HCT116 (cell line): ENCODE measurements at regions not wholly inside any gene's neighbourhood (a gene's known extent, or its start where the extent isn't known, plus 50 kb on each side); places are given as distances from the start of the nearest gene placed in this dataset.

Experiments used
- ATAC-seq: fragments of 200-7000 bp; cut with Tn5 transposase; 2 replicates; pipeline ENCODE4 v1.9.1; 2020; ENCODE audit warnings: mild to moderate bottlenecking, moderate library complexity
- BruUV-seq: library from RNA; stranded (reverse); fragments of 400-500 nt; replicated peaks from 2 replicates; lab custom pipeline; 2021; lab: Mats Ljungman, UMichigan
- CTCF ChIA-PET: fragments of 300-600 bp; sonication (Branson Sonifier 250); formaldehyde crosslinking; loops from one replicate; lab custom pipeline; 2021; ENCODE audit warnings: antibody characterized with exemption; lab: Charles Lee
- POLR2A ChIA-PET: fragments of 300-600, 350-600 bp; sonication (Branson Sonifier 250); formaldehyde crosslinking; loops from one replicate; lab custom pipeline; 2021; ENCODE audit warnings: antibody characterized with exemption; lab: Charles Lee
- RAD21 ChIA-PET, 2 experiments: fragments of 300-600 bp; sonication (Branson Sonifier 250); formaldehyde crosslinking; loops; one replicate each; lab custom pipeline; 2023; ENCODE audit warnings: low total read pairs in 2 of 2; ENCODE audit not compliant: uncharacterized antibody in 2 of 2, unreplicated experiment in 2 of 2, low non-redundant PET in 1 of 2; lab: Charles Lee
- DNase-seq: peaks from one replicate; pipeline ENCODE4 v3.0.0-alpha.2; 2010; ENCODE audit warnings: low read depth, low spot score
- H2AFZ ChIP-seq: fragments of 200-600 bp; shearing (Covaris generic), sonication (generic); 2 replicates; pipeline ENCODE4 v1.6.1; 2017; ENCODE audit warnings: low read depth, mixed run types, mixed read lengths, antibody characterized with exemption, low read length; ENCODE audit not compliant: poor library complexity, severe bottlenecking
- H3K27ac ChIP-seq: 2 replicates; pipeline ENCODE4 v1.5.1; 2012; ENCODE audit warnings: low read depth, low read length
- H3K27me3 ChIP-seq: fragments of 200-600 bp; sonication (generic); 2 replicates; pipeline ENCODE4 v1.6.1; 2016; ENCODE audit warnings: mixed run types, low read length, mixed read lengths; ENCODE audit not compliant: insufficient read depth
- H3K36me3 ChIP-seq, 2 experiments: fragments of 200-500 bp in 1 of 2; fragments of 200-600 bp in 1 of 2; sonication (Bioruptor generic) in 1 of 2; sonication (generic) in 1 of 2; 2 replicates each; pipeline versions ENCODE4 v1.5.1 to v1.6.1; 2014 to 2016; ENCODE audit warnings: low read length in 2 of 2, inconsistent platforms in 1 of 2, mixed read lengths in 1 of 2, mixed run types in 1 of 2; ENCODE audit not compliant: insufficient read depth in 2 of 2, control insufficient read depth in 1 of 2
- H3K4me1 ChIP-seq, 2 experiments: fragments of 200-600 bp in 1 of 2; sonication (generic) in 1 of 2; 2 replicates each; pipeline versions ENCODE4 v1.5.1 to v1.6.1; 2012 to 2017; ENCODE audit warnings: low read length in 2 of 2, inconsistent platforms in 1 of 2, mild to moderate bottlenecking in 1 of 2, mixed read lengths in 1 of 2, mixed run types in 1 of 2, moderate library complexity in 1 of 2; ENCODE audit not compliant: insufficient read depth in 2 of 2, control insufficient read depth in 1 of 2
- H3K4me2 ChIP-seq: fragments of 200-600 bp; sonication (generic); 2 replicates; pipeline ENCODE4 v1.6.1; 2017; ENCODE audit warnings: mixed run types, low read length, mixed read lengths
- H3K4me3 ChIP-seq, 2 experiments: fragments of 200-600 bp in 1 of 2; sonication (generic) in 1 of 2; replicated peaks in 1 of 2; 2 replicates each; pipeline ENCODE4 v1.5.1; 2011 to 2016; ENCODE audit warnings: low read length in 2 of 2, control low read depth in 1 of 2, low read depth in 1 of 2, mild to moderate bottlenecking in 1 of 2, mixed read lengths in 1 of 2, mixed run types in 1 of 2
- H3K79me2 ChIP-seq: fragments of 200-600 bp; sonication (generic); 2 replicates; pipeline ENCODE4 v1.6.1; 2017; ENCODE audit warnings: mild to moderate bottlenecking, mixed run types, low read length, moderate library complexity, mixed read lengths; ENCODE audit not compliant: insufficient read depth
- H3K9ac ChIP-seq: fragments of 200-600 bp; sonication (generic); 2 replicates; pipeline ENCODE4 v1.6.1; 2016; ENCODE audit warnings: low read length, mixed read lengths
- H3K9me2 ChIP-seq: fragments of 200-600 bp; sonication (generic), shearing (Covaris generic); 2 replicates; pipeline ENCODE4 v1.6.1; 2017; ENCODE audit warnings: mixed run types, mild to moderate bottlenecking, moderate library complexity; ENCODE audit not compliant: insufficient read depth
- H3K9me3 ChIP-seq, 2 experiments: fragments of 200-500 bp in 1 of 2; fragments of 200-600 bp in 1 of 2; sonication (Bioruptor generic) in 1 of 2; sonication (generic) in 1 of 2; 2 replicates each; pipeline ENCODE4 v1.6.1; 2014 to 2017; ENCODE audit warnings: low read length in 2 of 2, mixed read lengths in 2 of 2, inconsistent platforms in 1 of 2, low read depth in 1 of 2, mild to moderate bottlenecking in 1 of 2, mixed run types in 1 of 2, moderate library complexity in 1 of 2; ENCODE audit not compliant: control insufficient read depth in 1 of 2, insufficient read depth in 1 of 2
- H4K20me1 ChIP-seq: fragments of 200-600 bp; sonication (generic), shearing (Covaris generic); 2 replicates; pipeline ENCODE4 v1.6.1; 2017; ENCODE audit warnings: mixed run types, mild to moderate bottlenecking, moderate library complexity; ENCODE audit not compliant: insufficient read depth
- CBX3 ChIP-seq: IDR thresholded peaks from 2 replicates; pipeline ENCODE4 v1.6.1; 2012; ENCODE audit warnings: low read depth
- CEBPB ChIP-seq: IDR thresholded peaks from 2 replicates; pipeline ENCODE4 v1.6.1; 2012; ENCODE audit warnings: low read depth
- EZH2 ChIP-seq: fragments of 200-600 bp; sonication (generic); IDR thresholded peaks from 2 replicates; pipeline ENCODE4 v1.6.1; 2017; ENCODE audit warnings: antibody characterized with exemption, mixed run types
- JUND ChIP-seq: IDR thresholded peaks from 2 replicates; pipeline ENCODE4 v1.6.1; 2012
- POLR2A ChIP-seq: IDR thresholded peaks from 2 replicates; pipeline ENCODE4 v1.7.0; 2011; ENCODE audit warnings: borderline replicate concordance; ENCODE audit not compliant: insufficient read depth, insufficient read length; ENCODE audit errors: extremely low read depth
- POLR2AphosphoS5 ChIP-seq: IDR thresholded peaks from 2 replicates; pipeline ENCODE4 v1.6.1; 2011; ENCODE audit warnings: mild to moderate bottlenecking, low read depth, low read length, moderate library complexity
- SIN3A ChIP-seq: IDR thresholded peaks from 2 replicates; pipeline ENCODE4 v1.6.1; 2012; ENCODE audit warnings: low read depth
- SP1 ChIP-seq: IDR thresholded peaks from 2 replicates; pipeline ENCODE4 v1.6.1; 2012; ENCODE audit warnings: low read depth
- SRF ChIP-seq: IDR thresholded peaks from 2 replicates; pipeline ENCODE4 v1.6.1; 2012; ENCODE audit warnings: low read depth
- TCF7L2 ChIP-seq: IDR thresholded peaks from 2 replicates; pipeline ENCODE4 v1.7.0; 2011; ENCODE audit warnings: borderline replicate concordance, inconsistent platforms; ENCODE audit not compliant: insufficient read depth, insufficient read length; ENCODE audit errors: extremely low read depth
- YY1 ChIP-seq: IDR thresholded peaks from 2 replicates; pipeline ENCODE4 v1.6.1; 2011; ENCODE audit warnings: low read length, low read depth, moderate library complexity, mild to moderate bottlenecking; ENCODE audit not compliant: insufficient replicate concordance; ENCODE audit errors: extremely low read depth
- ZFX ChIP-seq: fragments of 450-650 bp; IDR thresholded peaks from 2 replicates; pipeline ENCODE4 v1.6.1; 2017
- intact Hi-C: fragments of 100-400 bp; cut with micrococcal nuclease; formaldehyde crosslinking; loops from 2 replicates; pipeline ENCODE4 v1.10.0; 2022
- TF ChIP-seq, protein P1 (sequence below): IDR thresholded peaks from 2 replicates; pipeline ENCODE4 v1.6.1; 2011; ENCODE audit warnings: mild to moderate bottlenecking, low read length, moderate library complexity; ENCODE audit not compliant: insufficient replicate concordance; ENCODE audit errors: extremely low read depth
- TF ChIP-seq, protein P2 (sequence below), 3 experiments: fragments of 200-600 bp in 1 of 3; sonication (generic) in 1 of 3; IDR thresholded peaks in 2 of 3; conservative IDR thresholded peaks in 1 of 3; 2 replicates each; pipeline ENCODE4 v1.5.1; 2012 to 2017; ENCODE audit warnings: low read depth in 2 of 3, low read length in 2 of 3, antibody characterized with exemption in 1 of 3, borderline replicate concordance in 1 of 3, control low read depth in 1 of 3, mild to moderate bottlenecking in 1 of 3, mixed read lengths in 1 of 3, mixed run types in 1 of 3, moderate library complexity in 1 of 3; ENCODE audit not compliant: insufficient read depth in 1 of 3

- no peak for TF ChIP-seq YY1
- no peak for TF ChIP-seq POLR2AphosphoS5
- TF ChIP-seq, protein P1, sequence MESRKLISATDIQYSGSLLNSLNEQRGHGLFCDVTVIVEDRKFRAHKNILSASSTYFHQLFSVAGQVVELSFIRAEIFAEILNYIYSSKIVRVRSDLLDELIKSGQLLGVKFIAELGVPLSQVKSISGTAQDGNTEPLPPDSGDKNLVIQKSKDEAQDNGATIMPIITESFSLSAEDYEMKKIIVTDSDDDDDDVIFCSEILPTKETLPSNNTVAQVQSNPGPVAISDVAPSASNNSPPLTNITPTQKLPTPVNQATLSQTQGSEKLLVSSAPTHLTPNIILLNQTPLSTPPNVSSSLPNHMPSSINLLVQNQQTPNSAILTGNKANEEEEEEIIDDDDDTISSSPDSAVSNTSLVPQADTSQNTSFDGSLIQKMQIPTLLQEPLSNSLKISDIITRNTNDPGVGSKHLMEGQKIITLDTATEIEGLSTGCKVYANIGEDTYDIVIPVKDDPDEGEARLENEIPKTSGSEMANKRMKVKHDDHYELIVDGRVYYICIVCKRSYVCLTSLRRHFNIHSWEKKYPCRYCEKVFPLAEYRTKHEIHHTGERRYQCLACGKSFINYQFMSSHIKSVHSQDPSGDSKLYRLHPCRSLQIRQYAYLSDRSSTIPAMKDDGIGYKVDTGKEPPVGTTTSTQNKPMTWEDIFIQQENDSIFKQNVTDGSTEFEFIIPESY: no peak
- TF ChIP-seq CEBPB: no peak
Observed at GRCh38 chr13:40422588-40423235, 243.7 kb downstream of the FOXO1 start (continued).

GRCh38 chr13:40428354-40428753, 238.1 kb downstream of the FOXO1 start:
- Histone ChIP-seq H3K79me2 (no peaks in the 10 kb centered on the region), H3K36me3 (no peaks in the 10 kb centered on the region), H3K9ac (no peak overlapping the region), H3K27me3 (no peaks in the 10 kb centered on the region), H3K4me3 (no peak overlapping the region), H3K4me2 (no peak overlapping the region), H2AFZ (no peak overlapping the region), H3K9me3 (no peaks in the 10 kb centered on the region), H4K20me1 (no peaks in the 10 kb centered on the region), H3K4me1 (no peaks in the 10 kb centered on the region; a peak in 1 of 4 replicates), H3K27ac (no peak overlapping the region), H3K9me2 (no peaks in the 10 kb centered on the region)
- ChIA-PET POLR2A (no interaction called here), RAD21 (no interaction called here), CTCF (no interaction called here)
- intact Hi-C loops: no loop called here
- no peak for DNase-seq
- no peak for ATAC-seq
- TF ChIP-seq SRF: no peak
- no peak for TF ChIP-seq SIN3A
- no peak for TF ChIP-seq TCF7L2
- TF ChIP-seq, protein P2, sequence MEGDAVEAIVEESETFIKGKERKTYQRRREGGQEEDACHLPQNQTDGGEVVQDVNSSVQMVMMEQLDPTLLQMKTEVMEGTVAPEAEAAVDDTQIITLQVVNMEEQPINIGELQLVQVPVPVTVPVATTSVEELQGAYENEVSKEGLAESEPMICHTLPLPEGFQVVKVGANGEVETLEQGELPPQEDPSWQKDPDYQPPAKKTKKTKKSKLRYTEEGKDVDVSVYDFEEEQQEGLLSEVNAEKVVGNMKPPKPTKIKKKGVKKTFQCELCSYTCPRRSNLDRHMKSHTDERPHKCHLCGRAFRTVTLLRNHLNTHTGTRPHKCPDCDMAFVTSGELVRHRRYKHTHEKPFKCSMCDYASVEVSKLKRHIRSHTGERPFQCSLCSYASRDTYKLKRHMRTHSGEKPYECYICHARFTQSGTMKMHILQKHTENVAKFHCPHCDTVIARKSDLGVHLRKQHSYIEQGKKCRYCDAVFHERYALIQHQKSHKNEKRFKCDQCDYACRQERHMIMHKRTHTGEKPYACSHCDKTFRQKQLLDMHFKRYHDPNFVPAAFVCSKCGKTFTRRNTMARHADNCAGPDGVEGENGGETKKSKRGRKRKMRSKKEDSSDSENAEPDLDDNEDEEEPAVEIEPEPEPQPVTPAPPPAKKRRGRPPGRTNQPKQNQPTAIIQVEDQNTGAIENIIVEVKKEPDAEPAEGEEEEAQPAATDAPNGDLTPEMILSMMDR (IDR thresholded peaks at IDR 0.05 in 2 of 3, conservative IDR thresholded peaks at IDR 0.05 in 1 of 3; ENCODE audit: borderline replicate concordance in 1 of 3, insufficient read depth in 1 of 3, low read depth in 2 of 3, low read length in 2 of 3): no peak
- TF ChIP-seq POLR2A: no peak
- no peak for TF ChIP-seq JUND
- TF ChIP-seq EZH2: no peak
- no peak for TF ChIP-seq ZFX
- no peak for TF ChIP-seq CBX3
- TF ChIP-seq SP1: no peak
- BruUV-seq: no TSS peak
